ENCODE measurements at regions not wholly inside any gene's neighbourhood (a gene's known extent, or its start where the extent isn't known, plus 50 kb on each side); places are given as distances from the start of the nearest gene placed in this dataset.
"Not testable (repeated sequence)": the region's sequence is repeated elsewhere in the genome, so short reads cannot be mapped to it uniquely, and the experiment has no call there.

DNA sequence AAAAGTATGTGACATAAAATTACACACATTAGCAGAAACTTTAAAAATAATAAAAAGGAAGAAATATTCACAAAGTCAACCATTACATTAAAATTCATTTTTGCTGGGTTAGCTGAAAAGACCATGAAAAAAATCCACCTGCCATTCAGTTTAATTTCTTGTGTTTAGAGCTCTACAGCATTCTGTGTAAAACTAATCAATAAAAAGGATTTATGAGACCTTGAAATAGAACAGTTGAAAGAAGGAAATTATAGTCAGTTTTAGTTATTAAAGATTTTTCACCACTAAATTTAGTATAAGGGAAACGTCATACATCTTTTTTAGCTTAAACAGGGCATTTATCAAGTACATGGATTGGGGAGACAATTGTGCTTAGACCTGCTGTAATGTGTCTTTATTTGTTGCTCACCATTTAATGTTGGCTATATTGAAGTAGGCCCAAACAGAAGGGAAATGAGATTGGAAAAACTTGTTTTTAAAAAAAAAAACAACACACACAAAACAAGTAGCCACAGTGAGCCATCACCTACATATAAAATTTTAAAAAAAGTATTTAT lies 438.7 kb upstream of the POU3F2 start:
- in situ Hi-C loops (cut with MboI; ENCODE audit: low sequenced_read_pairs), result no loop called here

GRCh38 chr6:98416027-98416426 lies 418.3 kb upstream of the POU3F2 start:
- in situ Hi-C loops (cut with MboI; ENCODE audit: low sequenced_read_pairs), result no loop called here

DNA sequence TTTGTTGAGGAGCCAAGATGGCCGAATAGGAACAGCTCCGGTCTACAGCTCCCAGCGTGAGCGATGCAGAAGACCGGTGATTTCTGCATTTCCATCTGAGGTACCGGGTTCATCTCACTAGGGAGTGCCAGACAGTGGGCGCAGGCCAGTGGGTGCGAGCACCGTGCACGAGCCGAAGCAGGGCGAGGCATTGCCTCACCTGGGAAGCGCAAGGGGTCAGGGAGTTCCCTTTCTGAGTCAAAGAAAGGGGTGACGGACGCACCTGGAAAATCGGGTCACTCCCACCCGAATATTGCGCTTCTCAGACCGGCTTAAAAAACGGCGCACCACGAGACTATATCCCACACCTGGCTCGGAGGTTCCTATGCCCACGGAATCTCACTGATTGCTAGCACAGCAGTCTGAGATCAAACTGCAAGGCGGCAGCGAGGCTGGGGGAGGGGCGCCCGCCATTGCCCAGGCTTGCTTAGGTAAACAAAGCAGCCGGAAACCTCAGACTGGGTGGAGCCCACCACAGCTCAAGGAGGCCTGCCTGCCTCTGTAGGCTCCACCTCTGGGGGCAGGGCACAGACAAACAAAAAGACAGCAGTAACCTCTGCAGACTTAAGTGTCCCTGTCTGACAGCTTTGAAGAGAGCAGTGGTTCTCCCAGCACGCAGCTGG lies 417.7 kb upstream of the POU3F2 start:
- in situ Hi-C loops (cut with MboI; ENCODE audit: low sequenced_read_pairs), result not testable (repeated sequence)

DNA sequence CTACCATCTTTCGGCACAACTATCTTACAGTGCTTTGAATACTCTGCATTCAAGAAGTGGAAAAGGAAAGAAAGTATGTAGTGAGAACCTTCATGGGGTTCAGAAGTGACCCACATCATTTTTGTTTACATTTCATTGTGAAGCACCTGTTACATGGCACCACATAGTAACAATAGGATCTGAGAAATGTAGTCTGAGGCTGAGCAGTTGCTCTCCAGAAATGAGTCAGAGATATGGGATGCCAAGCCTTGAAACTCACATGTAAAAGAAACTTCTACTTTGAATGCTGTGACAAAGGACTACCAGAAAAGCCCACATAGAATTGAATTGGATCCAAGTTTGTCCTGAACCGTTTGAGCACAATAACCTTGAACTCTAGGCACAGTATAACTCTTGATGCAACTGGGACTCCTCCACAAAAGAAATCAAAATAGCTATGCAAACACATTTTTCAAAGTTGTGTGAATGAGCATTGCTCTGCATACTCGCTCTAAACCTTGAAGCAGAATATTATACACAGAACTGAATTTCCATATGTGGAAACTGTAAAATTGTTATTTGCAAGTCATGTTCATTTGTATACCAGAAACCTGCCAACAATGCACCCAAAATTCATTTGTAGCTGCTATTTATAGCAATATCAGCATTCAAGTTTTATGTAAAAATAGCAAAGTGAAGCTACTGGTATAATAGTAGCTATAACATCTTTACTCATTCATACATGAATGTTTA lies 400.9 kb upstream of the POU3F2 start:
- in situ Hi-C loops (cut with MboI; ENCODE audit: low sequenced_read_pairs), result no loop called here

GRCh38 chr6:98443633-98444032 lies 390.7 kb upstream of the POU3F2 start:
- in situ Hi-C loops (cut with MboI; ENCODE audit: low sequenced_read_pairs), result no loop called here

- in situ Hi-C loops (cut with MboI; ENCODE audit: low sequenced_read_pairs), result no loop called here
Observed at GRCh38 chr6:98452685-98453084, 381.7 kb upstream of the POU3F2 start.

GRCh38 chr6:98454809-98455322 lies 379.5 kb upstream of the POU3F2 start:
- in situ Hi-C loops (cut with MboI; ENCODE audit: low sequenced_read_pairs), result no loop called here

- in situ Hi-C loops (cut with MboI; ENCODE audit: low sequenced_read_pairs), result no loop called here
Observed at GRCh38 chr6:98458708-98459107, 375.7 kb upstream of the POU3F2 start.

GRCh38 chr6:98463038-98464000 lies 371.1 kb upstream of the POU3F2 start:
- in situ Hi-C loops (cut with MboI; ENCODE audit: low sequenced_read_pairs), result no loop called here

- in situ Hi-C loops (cut with MboI; ENCODE audit: low sequenced_read_pairs), result no loop called here
Observed at GRCh38 chr6:98467091-98467490, 367.3 kb upstream of the POU3F2 start.

- in situ Hi-C loops (cut with MboI; ENCODE audit: low sequenced_read_pairs), result no loop called here
Observed at GRCh38 chr6:98467902-98468301, 366.5 kb upstream of the POU3F2 start.

- in situ Hi-C loops (cut with MboI; ENCODE audit: low sequenced_read_pairs), result no loop called here
Observed at GRCh38 chr6:98469141-98469540, 365.2 kb upstream of the POU3F2 start.

- in situ Hi-C loops (cut with MboI; ENCODE audit: low sequenced_read_pairs), result no loop called here
Observed at GRCh38 chr6:98470821-98471220, 363.6 kb upstream of the POU3F2 start.

GRCh38 chr6:98471444-98471843 lies 362.9 kb upstream of the POU3F2 start:
- in situ Hi-C loops (cut with MboI; ENCODE audit: low sequenced_read_pairs), result no loop called here

- in situ Hi-C loops (cut with MboI; ENCODE audit: low sequenced_read_pairs), result no loop called here
Observed at GRCh38 chr6:98477231-98477630, 357.1 kb upstream of the POU3F2 start.

DNA sequence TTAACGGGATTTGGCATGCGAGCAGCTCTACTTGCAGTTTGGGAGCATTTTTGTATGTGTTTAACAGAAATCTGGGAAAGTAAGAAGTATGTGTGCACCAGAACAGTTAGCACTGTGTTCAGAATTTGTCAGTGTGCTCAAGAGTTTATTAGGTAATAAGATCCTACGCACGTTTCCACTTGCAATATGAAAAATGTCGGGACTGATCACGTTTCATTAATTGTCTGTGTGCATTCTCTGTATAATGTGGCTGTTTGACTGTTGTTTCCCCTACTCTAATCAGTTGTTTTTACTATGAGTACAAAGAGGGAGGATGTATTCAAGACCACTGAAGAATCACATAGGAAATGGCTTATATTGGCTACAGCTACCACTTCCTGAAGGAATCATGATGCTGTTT lies 349.7 kb upstream of the POU3F2 start:
- in situ Hi-C loops (cut with MboI; ENCODE audit: low sequenced_read_pairs), result no loop called here

DNA sequence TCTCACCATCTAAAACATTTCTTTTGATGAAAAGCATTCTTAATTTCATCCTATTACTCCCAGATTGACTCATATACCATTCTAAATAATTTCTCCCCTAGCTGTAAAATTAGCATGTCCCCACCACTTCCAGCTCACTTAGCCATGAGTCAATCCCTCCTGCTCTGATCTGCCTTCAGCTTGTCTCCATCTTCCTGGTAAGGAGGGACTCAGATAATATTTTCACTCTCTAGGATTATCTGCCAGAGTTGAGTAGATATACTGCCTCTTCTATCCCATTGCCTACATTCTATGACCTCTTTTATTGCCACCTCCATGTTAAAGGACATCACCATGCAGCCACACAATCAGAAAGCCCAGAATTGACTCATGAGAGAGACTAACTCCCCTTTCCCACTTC lies 348.8 kb upstream of the POU3F2 start:
- in situ Hi-C loops (cut with MboI; ENCODE audit: low sequenced_read_pairs), result no loop called here

GRCh38 chr6:98486057-98486456 lies 348.3 kb upstream of the POU3F2 start:
- in situ Hi-C loops (cut with MboI; ENCODE audit: low sequenced_read_pairs), result no loop called here

DNA sequence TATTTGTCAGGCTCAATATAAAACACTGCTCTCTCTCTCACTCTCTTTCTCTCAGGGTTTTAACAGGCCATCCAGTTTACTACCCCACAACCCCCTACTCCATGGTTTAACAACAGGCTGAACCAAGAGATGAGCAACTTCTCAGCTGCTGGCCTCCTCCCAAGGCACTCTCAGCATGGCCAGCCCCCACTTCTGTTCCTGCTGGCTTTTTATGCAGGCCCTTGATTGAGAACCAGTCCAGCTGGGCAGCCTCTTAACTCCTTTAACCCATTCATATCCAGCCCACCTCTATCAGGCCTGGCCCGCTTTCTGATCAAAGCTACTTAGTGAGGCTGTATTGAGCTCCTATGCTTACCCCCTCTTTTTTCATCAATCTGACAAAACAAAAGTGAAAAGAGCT lies 346.8 kb upstream of the POU3F2 start:
- in situ Hi-C loops (cut with MboI; ENCODE audit: low sequenced_read_pairs), result no loop called here

- in situ Hi-C loops (cut with MboI; ENCODE audit: low sequenced_read_pairs), result no loop called here
Observed at GRCh38 chr6:98498144-98498775, 336.1 kb upstream of the POU3F2 start.

DNA sequence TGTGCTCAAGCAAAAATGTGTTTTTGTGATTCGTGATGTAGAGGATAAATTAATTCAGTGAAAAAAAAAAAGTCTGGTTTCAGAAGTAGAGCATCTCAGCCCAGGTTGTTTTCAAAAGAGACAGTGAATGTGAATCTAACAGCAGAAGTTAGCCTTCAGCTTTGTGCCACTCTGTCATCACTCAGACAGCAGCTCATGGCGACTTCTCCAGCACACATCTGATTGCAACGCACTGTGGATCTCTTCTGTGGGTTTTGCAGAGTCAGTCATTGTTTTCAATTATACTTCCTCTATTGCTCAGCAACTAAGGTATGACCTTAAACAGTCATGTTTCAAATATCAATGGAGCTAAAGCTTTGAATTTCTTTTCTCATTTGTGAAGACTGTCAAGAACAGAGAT lies 335.5 kb upstream of the POU3F2 start:
- in situ Hi-C loops (cut with MboI; ENCODE audit: low sequenced_read_pairs), result no loop called here
